ENCODE measurements at regions not wholly inside any gene's neighbourhood (a gene's known extent, or its start where the extent isn't known, plus 50 kb on each side); places are given as distances from the start of the nearest gene placed in this dataset.

GRCh38 chr6:105986998-105987397, 99.1 kb upstream of the PRDM1 start:
- no peak for TF ChIP-seq CTCF (IDR thresholded peaks at IDR 0.05)
- Histone ChIP-seq H3K27ac (no peak overlapping the region), H3K27me3 (ENCODE audit: low read depth) (peaks cover 66% of the 10 kb centered on the region), H3K9me3 (no peaks in the 10 kb centered on the region), H3K36me3 (no peaks in the 10 kb centered on the region), H3K4me1 (peaks cover 19% of the 10 kb centered on the region), H3K4me3 (no peak overlapping the region)
- intact Hi-C loops (cut with DNase I) = no loop called here
- ATAC-seq = no peak
- no peak for DNase-seq

- Histone ChIP-seq H3K4me1 (peaks cover 21% of the 10 kb centered on the region), H3K27ac (no peak overlapping the region), H3K36me3 (no peaks in the 10 kb centered on the region), H3K4me3 (peak overlapping the region; percentile 22), H3K27me3 (ENCODE audit: low read depth) (peaks cover 70% of the 10 kb centered on the region), H3K9me3 (no peaks in the 10 kb centered on the region)
- TF ChIP-seq CTCF (IDR thresholded peaks at IDR 0.05) = no peak
- DNase-seq (peak; percentile 60), ATAC-seq (peak; percentile 24 to 31)
- intact Hi-C loops (cut with DNase I) = no loop called here
Measured at GRCh38 chr6:105985816-105986632, 100.1 kb upstream of the PRDM1 start.

DNA sequence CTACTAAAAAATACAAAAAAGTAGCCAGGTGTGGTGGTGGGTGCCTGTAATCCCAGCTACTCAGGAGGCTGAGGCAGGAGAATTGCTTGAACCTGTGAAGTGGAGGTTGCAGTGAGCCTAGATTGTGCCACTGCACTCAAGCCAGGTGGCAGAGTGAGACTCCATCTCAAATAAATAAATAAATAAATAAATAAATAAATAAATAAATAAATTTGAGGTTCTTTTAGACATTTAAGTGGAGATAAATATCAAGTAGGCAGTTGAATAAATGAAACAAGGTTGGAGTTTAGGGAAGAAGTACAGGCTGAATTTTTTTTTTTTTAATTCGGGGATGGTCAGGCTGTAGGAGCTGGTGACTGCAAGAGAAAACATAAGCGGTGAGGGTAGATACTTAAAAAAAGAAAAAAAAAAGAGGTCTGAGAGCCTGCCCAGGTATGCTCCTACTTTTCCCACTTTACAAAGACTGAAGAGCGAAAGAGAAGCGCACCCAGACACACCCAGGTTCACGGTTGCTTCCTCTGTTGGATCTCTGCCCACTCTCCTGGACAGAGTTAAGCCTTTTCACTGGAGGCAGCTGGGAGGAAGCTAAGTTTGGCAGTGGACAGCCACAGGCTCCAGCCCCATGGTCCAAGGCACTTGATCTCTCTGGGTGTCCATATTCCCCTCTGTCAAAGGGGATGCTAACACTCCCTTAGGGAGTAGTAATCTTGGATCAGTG, 100.9 kb upstream of the PRDM1 start:
- DNase-seq (no peak), ATAC-seq (peak in 1 of 2 donors; percentile 11)
- no peak overlapping the region for H3K4me3 ChIP-seq
- no peak overlapping the region for H3K27ac ChIP-seq
- peaks cover 74% of the 10 kb centered on the region for H3K27me3 ChIP-seq (ENCODE audit: low read depth)
- intact Hi-C loops (cut with DNase I) = no loop called here
- TF ChIP-seq CTCF (IDR thresholded peaks at IDR 0.05) = no peak
- H3K36me3 ChIP-seq = no peaks in the 10 kb centered on the region
- peaks cover 23% of the 10 kb centered on the region for H3K4me1 ChIP-seq
- no peaks in the 10 kb centered on the region for H3K9me3 ChIP-seq

DNA sequence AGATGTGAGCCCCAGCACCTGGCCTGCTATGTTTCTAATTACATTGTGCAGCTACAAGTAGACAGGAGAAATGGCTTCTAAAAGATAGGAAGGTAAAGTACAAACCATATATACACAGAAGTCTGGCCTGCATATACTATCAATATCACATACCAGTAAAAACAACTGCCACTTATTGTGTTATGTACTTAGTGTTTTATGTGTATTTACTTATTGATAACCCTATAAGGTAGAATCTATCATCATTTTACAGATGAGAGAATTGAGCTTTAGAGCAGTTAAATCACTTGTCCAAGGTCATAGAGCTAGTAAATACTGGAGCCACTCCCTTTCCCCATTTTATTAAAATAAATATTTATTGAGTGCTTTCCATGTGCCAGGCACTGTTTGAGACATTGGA, 102.4 kb upstream of the PRDM1 start:
- Histone ChIP-seq H3K9me3 (no peaks in the 10 kb centered on the region), H3K27ac (no peak overlapping the region), H3K27me3 (ENCODE audit: low read depth) (peaks cover 71% of the 10 kb centered on the region), H3K4me1 (peaks cover 23% of the 10 kb centered on the region), H3K36me3 (no peaks in the 10 kb centered on the region), H3K4me3 (no peak overlapping the region)
- ATAC-seq (no peak), DNase-seq (no peak)
- no peak for TF ChIP-seq CTCF (IDR thresholded peaks at IDR 0.05)
- intact Hi-C loops (cut with DNase I) = no loop called here

DNA sequence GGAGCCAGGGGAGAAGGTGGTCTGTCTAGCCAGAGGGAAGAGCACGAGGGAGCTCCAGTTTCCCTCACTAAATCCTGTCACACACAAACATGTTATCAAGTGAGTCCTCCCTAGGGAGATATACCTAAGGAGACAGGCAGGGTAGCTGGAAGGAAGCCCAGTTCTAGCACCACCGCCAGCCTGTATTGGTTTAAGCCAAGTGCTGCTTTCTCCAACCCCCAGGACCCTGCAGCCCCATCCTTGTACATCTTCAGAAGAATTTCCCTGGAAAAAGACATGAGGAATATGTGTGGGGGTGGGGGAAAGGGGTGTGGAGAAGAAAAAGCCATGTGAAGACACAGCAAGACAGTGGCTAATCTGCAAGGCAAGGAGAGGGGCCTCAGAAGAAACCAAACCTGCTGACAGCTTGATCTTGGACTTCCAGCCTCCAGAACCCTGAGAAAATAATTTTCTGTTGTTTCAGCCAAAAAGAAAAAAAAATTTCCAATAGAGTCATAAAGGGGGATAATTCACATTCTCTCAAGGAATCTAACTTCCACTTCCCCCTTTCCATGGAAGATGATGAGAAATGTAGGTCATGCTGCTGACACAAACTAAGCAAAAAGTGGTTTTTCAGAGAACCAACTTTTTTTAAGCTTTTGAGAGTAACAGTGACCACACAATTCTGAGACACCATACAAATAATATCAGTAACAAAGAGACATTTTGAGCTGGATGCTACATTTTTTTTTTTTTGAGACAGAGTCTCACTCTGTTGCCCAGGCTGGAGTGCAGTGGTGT, 103.2 kb upstream of the PRDM1 start:
- intact Hi-C loops (cut with DNase I) = no loop called here
- no peak for DNase-seq
- no peak for ATAC-seq
- Histone ChIP-seq H3K4me1 (peaks cover 23% of the 10 kb centered on the region), H3K4me3 (no peak overlapping the region), H3K36me3 (no peaks in the 10 kb centered on the region), H3K27ac (no peak overlapping the region), H3K27me3 (ENCODE audit: low read depth) (peaks cover 69% of the 10 kb centered on the region), H3K9me3 (no peaks in the 10 kb centered on the region)
- TF ChIP-seq CTCF (IDR thresholded peaks at IDR 0.05) = no peak

Measured in lower lobe of right lung (tissue), 2 donors.